ENCODE measurements at regions not wholly inside any gene's neighbourhood (a gene's known extent, or its start where the extent isn't known, plus 50 kb on each side); places are given as distances from the start of the nearest gene placed in this dataset.
"Not testable (repeated sequence)": the region's sequence is repeated elsewhere in the genome, so short reads cannot be mapped to it uniquely, and the experiment has no call there.

- DNase-seq (ENCODE audit: low read depth): not testable (repeated sequence)
Observed at GRCh38 chr16:21422824-21423223, 144.7 kb upstream of the CRYM start.

- DNase-seq (ENCODE audit: low read depth): not testable (repeated sequence)
Observed at GRCh38 chr16:21404699-21405098, 126.6 kb upstream of the CRYM start.

- not testable (repeated sequence) for DNase-seq (ENCODE audit: low read depth)
Observed at GRCh38 chr16:21397866-21398265, 119.8 kb upstream of the CRYM start.

- not testable (repeated sequence) for DNase-seq (ENCODE audit: low read depth)
Observed at GRCh38 chr16:21396545-21396944, 118.5 kb upstream of the CRYM start.

- DNase-seq (ENCODE audit: low read depth): not testable (repeated sequence)
Observed at GRCh38 chr16:21390634-21391033, 112.5 kb upstream of the CRYM start.

- DNase-seq (ENCODE audit: low read depth): not testable (repeated sequence)
Observed at GRCh38 chr16:21389860-21390259, 111.8 kb upstream of the CRYM start.

DNA sequence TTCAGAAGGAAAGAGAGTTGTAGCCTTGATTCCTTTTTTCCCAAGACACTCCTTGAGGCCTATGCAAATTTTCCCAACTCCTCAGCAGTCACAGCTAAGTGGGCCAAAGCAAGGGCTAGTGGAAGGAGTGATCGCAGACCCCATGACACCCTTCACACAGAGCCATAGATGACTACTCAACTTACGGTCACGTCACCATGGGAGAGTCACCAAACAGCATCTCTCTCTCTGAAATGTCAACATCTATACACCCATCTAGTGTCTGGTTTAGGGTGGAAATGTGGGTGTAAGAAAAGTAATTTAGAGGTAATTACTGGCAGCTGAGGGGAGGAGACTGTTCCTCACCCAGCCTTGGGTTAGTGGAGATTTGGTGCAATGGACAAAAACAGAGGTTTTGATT is 109.7 kb upstream of the CRYM start:
- DNase-seq (ENCODE audit: low read depth): not testable (repeated sequence)

DNA sequence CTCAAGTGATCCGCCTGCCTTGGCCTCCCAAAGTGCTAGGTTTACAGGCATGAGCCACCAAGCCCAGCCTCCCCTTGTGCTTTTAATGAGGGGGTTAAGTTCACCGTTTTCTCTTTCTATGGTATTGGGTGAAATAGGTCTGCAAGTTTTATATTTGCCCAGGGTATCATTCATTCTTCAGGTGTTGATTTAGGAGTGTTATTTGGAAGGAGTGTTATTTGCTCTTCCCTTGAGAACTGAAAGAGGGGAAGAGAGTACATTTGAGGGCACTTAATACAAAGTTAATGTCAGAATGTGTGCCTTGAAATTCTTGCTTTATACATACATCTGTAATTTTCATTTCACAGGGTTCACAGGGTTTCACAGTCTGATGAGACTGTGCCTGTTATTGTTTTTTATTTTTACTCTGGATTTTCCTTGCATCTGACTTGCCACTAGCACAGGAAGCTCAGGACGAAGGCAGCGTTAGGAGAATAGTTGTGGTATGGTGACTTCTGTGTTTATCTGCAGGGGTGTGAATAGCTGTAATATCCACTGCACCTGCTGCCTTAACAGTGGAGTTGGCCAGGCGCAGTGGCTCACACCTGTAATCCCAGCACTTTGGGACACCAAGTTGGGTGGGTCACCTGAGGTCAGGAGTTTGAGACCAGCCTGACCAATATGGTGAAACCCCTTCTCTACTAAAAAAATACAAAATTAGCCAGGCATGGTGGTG is 108.3 kb upstream of the CRYM start:
- not testable (repeated sequence) for DNase-seq (ENCODE audit: low read depth)

DNA sequence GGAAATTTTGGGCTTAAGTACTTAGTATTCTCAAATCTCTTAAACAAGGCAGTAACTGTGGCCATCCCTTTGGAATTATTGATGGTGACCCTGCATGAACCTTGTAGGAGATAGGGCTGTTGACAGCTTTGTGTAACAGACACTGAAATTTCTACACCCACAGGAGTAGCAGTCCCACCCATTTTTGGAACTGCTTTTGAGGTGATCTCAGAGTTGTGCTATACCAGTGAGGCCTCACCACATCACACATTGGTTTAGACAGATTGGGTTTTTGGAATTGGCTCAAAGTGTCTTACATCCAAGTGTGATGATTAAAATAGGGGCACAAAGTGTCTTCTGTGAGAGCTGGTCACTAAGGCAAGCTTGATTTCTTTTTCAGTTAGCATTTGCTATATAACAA is 105.6 kb upstream of the CRYM start:
- not testable (repeated sequence) for DNase-seq (ENCODE audit: low read depth)

- DNase-seq (ENCODE audit: low read depth): not testable (repeated sequence)
Observed at GRCh38 chr16:21379645-21380044, 101.6 kb upstream of the CRYM start.

GRCh38 chr16:21376196-21376899 is 98.3 kb upstream of the CRYM start:
- DNase-seq (ENCODE audit: low read depth): not testable (repeated sequence)

GRCh38 chr16:21375334-21375733 is 97.2 kb upstream of the CRYM start:
- peak; percentile 66 for DNase-seq (ENCODE audit: low read depth)

GRCh38 chr16:21373454-21373853 is 95.4 kb upstream of the CRYM start:
- peak; percentile 6 for DNase-seq (ENCODE audit: low read depth)

DNA sequence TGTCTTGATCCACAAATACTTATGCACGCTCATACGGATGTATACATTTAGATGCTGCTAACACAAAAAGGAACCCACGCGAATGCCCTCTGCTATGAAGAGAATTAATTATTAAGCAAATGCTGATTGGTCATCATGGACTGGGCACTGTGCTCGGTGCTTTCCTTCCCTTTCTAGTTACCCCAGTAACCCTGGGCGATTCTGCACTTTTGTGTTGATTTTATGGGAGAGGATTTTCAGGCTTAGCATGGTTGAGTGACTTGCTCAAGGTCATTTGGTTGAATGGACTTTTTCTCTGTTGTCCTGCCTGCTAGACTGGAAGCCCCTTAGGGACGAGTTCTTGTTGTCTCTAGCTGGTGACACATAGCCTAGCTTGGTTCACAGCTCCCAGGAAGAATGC is 94.8 kb upstream of the CRYM start:
- not testable (repeated sequence) for DNase-seq (ENCODE audit: low read depth)

- DNase-seq (ENCODE audit: low read depth): not testable (repeated sequence)
Observed at GRCh38 chr16:21372162-21372835, 94.2 kb upstream of the CRYM start.

DNA sequence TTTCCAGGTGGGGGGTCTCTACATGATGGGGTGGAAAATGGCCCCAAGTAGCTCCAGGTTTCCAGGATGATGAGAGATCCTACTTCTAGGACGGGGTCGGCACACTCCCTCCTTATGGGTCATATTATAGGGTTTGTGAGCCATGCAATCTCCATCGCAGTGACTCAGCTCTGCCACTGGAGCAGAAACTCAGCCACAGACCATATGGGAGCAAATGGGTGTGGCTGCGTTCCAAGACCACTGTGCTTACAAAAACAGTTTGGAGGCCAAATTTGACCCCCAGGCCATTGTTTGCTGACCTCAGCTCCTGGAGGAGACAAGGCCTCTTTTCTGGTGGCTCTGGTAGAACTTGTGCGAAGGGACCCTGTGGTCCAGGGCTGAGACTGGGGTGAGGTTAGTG is 92.7 kb upstream of the CRYM start:
- DNase-seq (ENCODE audit: low read depth): peak; percentile 19

DNA sequence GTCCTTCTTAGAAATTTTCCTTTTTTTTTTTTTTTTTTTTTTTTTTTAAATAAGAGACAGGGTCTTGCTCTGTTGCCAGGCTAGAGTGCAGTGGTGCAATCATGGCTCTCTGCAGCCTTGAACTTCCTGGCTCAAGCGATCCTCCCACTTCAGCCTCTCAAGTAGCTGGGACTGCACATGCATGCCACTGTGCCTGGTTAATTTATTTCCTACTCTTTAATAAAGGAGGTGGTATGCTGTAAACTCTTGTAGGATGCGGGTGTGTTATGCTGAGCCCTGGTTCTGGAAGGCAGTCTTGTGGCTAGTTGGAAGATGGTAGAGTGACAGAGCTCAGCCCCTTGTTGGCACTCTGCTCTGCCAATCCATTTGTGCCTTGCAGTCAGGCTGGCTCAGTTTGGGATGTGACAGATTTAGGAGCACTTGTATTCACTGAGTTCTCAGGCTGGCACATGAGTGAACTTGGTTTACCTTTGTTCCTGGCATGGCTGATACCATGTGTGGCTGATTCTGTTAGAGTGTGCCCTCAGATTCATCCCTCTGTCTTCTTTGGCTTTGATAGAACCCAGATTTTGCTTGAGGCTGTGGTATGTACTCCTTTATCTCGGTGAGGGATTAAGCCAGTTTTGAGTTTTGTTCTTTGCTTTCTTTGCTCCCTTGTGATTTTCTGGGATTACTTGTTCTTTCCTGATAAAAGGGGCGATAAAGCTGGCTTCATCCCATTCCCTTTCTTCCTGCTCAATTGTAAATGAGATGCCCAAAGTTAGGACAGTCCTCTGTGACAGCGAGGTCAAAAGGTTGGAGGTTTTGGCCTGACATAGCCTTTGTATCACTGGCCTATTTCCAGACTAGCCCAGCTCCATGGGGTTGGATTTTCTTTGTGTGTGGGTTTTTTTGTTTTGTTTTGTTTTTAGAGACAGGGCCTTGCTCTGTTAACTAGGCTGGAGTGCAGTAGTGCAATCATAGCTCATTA is 91.2 kb upstream of the CRYM start:
- peak; percentile 44 for DNase-seq (ENCODE audit: low read depth)

- DNase-seq (ENCODE audit: low read depth): not testable (repeated sequence)
Observed at GRCh38 chr16:21367733-21368421, 89.8 kb upstream of the CRYM start.

DNA sequence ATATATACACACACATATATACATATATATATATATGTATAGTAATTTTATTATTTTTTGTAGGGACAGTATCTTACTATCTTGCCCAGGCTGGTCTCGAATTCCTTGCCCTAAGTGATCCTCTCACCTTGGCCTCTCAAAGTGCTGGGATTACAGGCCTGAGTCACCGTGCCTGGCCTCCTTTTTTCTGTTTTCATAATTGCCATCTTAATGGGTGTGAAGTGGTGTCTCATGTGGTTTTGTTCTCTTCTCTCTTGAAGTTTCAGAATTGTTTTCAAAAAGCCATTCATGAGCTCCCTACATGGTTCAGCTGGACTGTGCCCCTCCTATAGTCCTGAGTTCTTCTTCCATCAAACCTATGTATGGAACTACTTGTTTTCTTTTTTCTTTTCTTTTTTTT is 88.9 kb upstream of the CRYM start:
- not testable (repeated sequence) for DNase-seq (ENCODE audit: low read depth)

DNA sequence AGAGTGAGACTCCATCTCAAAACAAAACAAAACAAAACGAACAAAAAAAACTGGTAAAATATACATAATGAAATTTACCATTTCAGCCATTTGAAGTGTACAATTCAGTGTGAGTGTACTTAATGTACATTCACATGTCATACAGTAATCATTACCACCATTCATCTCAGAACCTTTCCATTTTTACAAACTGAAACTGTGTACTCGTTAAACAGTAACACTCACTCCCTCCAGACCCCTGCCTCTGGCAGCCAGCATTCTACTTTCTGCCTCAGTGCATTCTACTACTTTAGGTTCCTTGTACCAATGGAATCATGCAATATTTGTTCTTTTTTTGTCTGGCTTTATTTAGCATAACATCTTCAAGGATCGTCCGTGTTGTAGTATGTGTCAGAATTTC is 87.5 kb upstream of the CRYM start:
- not testable (repeated sequence) for DNase-seq (ENCODE audit: low read depth)

All from amniotic epithelial cell (primary cell).